ENCODE measurements at regions not wholly inside any gene's neighbourhood (a gene's known extent, or its start where the extent isn't known, plus 50 kb on each side); places are given as distances from the start of the nearest gene placed in this dataset.

DNA sequence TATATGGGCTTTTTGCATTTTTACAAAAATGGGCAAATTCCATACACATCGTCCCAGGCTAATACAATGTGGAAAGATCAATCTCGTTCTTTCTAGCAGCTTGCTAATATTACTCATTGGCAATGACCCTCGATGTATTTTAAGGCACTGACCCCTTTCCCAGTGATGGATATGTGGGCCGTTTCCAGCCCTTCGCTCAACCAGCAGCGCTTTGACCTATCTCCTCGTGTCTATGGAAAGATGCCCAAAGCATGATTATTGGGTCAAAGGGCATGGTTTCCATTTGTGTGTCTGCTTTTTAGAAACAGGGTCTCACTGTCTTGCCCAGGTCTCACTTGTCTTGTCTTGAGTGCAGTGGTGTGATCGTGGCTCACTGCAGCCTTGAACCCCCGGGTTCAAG is 273.8 kb downstream of the MRTFB start:
- TF ChIP-seq POLR2A (IDR thresholded peaks at IDR 0.05) (no peak), POLR2AphosphoS5 (IDR thresholded peaks at IDR 0.05) (no peak)
- TF ChIP-seq, protein P1, sequence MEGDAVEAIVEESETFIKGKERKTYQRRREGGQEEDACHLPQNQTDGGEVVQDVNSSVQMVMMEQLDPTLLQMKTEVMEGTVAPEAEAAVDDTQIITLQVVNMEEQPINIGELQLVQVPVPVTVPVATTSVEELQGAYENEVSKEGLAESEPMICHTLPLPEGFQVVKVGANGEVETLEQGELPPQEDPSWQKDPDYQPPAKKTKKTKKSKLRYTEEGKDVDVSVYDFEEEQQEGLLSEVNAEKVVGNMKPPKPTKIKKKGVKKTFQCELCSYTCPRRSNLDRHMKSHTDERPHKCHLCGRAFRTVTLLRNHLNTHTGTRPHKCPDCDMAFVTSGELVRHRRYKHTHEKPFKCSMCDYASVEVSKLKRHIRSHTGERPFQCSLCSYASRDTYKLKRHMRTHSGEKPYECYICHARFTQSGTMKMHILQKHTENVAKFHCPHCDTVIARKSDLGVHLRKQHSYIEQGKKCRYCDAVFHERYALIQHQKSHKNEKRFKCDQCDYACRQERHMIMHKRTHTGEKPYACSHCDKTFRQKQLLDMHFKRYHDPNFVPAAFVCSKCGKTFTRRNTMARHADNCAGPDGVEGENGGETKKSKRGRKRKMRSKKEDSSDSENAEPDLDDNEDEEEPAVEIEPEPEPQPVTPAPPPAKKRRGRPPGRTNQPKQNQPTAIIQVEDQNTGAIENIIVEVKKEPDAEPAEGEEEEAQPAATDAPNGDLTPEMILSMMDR (IDR thresholded peaks at IDR 0.05), result no peak

Data from transverse colon (tissue), 4 donors.